ENCODE measurements at regions not wholly inside any gene's neighbourhood (a gene's known extent, or its start where the extent isn't known, plus 50 kb on each side); places are given as distances from the start of the nearest gene placed in this dataset.

GRCh38 chr3:95934181-95934580 lies 880.2 kb upstream of the EPHA6 start:
- DNase-seq (ENCODE audit: low spot score): no peak

GRCh38 chr3:95939235-95939809 lies 875.1 kb upstream of the EPHA6 start:
- no peak for DNase-seq (ENCODE audit: low spot score)

DNA sequence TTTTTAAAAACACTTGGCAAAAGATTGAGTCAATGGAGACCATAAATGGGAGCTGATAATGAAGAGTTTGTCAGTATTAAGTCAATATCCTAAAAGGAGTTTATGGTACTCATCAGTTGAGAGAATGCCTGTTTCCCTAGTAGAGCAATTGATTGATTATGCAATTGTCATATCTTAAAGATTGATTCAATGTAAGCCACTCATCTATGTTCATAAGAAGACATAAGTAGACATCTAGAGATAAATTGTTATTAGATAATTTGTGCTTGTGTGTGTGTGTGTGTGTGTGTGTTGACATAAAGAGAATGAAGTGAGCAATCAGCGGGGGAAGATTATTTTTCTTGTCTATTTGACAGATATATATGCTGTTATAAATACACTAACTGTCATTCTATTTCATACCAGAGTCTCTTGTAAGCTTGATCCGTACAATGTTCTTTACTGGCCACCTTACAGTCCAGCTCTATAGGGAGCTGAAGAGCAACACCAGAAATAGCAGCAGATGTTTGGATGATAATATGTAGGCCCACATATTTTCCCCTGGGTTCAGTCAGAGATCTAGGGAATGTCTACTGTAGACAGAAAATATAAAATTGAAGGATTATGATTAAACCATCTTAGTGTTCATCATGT lies 848.6 kb upstream of the EPHA6 start:
- DNase-seq (ENCODE audit: low spot score): no peak

DNA sequence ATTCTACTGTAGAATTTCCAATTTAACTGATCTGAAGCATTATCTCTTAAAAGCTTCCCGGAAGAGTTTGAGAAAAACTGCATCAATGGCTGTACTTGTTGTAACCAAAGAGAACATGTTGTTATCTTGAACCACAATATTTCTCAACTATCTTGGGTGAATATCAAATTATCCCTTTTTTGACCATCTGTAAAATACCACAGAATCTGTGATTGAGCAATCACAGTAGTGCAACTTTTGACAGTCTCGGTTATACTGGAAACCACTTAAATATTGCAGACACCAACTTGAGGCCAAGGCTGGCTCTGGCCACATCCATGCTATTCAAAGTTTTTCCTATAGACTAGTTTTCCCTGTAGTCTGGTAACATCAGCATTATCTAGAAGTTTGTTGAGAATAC lies 842.8 kb upstream of the EPHA6 start:
- no peak for DNase-seq (ENCODE audit: low spot score)

DNA sequence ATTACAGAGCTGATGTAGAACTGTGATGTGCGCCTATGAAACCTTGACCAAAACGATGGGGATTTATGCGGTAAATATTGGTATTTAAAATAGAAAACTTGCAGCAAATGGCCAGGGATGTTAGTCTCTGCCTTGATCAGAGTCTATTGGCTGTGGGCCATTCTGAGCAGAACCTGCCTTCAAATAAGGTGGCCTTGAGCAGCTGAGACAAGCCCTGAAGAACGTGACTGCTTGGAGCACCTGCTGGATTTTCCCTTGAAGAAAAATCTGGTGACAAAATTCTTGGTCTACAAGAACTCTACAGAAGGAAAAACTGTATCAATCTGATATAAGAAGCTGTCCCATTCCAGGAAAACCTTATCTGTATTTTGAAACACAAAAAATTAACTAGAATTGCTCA lies 820.1 kb upstream of the EPHA6 start:
- DNase-seq (ENCODE audit: low spot score): no peak

DNA sequence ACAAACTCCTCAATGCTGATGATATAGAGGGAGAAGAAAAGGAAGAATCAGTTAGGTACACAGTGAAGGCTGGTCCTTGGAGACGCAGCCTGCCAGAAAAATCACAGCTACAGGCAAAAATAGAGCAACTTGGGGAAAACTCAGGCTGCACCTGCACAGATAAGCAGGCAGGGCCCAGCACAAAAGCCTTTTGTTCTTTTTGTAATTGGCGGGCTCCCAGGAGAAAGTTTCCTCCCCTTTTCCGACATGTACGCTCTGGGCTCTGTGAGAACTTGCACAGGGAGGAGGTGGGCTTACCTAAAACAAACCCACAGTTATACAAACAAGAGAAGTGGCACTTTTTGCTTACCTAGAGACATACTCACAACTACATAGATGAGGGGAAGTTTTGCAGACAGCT lies 813.4 kb upstream of the EPHA6 start:
- no peak for DNase-seq (ENCODE audit: low spot score)

DNA sequence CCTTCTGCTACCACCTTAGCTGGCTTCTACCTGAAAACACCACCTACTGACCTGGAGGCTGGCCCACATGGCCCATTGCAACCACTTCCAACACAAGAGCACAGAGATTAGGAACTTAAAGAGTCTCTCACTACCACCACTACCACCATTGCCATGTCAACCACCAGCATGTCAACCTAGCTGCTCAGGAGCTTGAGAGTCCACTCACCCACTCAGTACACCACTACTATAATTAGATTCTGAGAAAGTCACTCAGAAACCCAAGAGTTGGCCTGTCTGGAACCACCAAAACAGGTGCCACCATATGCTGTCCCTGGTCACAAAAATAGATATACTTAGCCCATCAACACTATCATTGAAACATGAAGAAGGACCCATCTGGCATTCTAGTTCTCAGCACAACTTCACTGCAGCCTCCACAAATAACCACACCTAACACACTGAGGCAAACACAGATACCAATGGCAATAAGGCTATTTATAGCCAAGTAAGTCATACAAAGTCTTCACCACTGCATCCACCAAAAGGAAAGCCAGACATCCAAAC lies 806.7 kb upstream of the EPHA6 start:
- DNase-seq (ENCODE audit: low spot score): no peak

- no peak for DNase-seq (ENCODE audit: low spot score)
These were observed 801.5 kb upstream of the EPHA6 start for GRCh38 chr3:96012939-96013338.

GRCh38 chr3:96017556-96017955 lies 796.8 kb upstream of the EPHA6 start:
- no peak for DNase-seq (ENCODE audit: low spot score)

DNA sequence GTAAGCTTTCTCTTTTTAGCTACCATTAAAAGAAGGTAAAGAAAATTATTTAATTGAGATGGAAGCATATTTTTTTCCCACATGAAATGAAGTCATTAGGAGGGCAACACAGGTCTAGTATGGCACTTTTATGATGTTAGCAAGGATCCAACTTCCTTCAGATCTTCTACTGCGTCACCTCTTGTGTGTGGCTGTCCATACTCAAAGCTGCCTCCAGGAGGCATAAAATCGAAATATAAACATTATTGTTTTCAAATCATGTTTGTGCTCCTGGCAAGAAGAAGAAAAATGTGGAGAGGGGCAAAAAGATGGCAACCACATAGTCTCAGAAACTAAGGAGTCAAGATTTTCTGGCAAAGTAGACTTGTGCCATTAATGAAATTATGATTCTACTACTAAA lies 791.7 kb upstream of the EPHA6 start:
- DNase-seq (ENCODE audit: low spot score): no peak

GRCh38 chr3:96027718-96028117 lies 786.7 kb upstream of the EPHA6 start:
- no peak for DNase-seq (ENCODE audit: low spot score)

DNA sequence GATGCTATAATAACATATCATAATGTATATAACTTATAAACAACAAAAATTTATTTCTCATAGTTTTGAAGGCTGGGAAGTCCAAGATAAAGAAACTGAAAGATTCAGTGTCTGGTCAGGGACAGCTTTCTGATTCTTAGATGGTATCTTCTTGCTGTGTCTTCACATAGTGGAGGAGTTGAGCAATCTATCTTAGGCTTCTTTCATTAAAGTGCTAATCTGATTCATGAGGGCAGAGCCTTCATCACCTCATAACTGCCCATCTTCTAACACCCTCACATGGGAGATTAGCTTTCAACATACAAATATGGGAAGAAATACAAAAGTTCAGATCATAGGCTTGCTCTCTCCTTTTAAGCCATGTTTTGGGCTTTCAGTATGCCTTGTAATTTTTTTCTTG lies 774.8 kb upstream of the EPHA6 start:
- no peak for DNase-seq (ENCODE audit: low spot score)

DNA sequence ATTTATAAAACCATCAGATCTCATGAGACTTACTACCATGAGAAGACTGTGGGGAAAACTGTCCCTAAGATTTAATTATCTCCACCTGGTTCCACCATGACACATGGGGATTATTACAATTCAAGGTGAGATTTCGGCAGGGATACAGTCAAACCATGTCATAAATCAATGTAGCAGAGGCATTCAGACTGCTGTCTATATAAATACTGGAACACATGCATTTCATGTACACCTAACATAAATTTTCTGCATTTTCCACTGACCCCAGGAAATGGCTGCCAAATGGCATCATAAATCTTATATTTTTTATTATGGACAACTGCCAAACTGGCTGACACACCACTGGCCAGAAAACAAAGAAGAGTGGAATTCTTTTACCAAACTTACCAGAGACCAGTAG lies 755.1 kb upstream of the EPHA6 start:
- no peak for DNase-seq (ENCODE audit: low spot score)

DNA sequence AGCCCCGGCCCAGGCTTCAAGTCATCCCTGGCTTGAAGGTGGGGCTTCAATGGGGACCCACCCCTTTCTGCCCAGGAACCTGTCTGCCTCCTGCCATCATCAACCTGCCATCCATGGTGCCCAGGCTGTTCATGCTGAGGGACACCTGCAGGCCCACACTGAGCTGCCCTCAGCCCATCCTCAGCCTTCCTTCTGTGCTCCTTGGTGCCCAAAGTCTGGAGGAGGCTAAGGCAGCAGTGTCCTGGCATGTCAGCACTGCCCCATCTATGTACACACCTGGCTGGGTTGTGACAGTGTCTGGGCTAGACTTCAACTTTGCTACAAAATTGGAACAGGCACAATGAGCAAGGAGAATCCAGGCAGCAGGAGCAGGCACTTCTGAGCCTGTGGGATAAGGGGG lies 745.3 kb upstream of the EPHA6 start:
- DNase-seq (ENCODE audit: low spot score): no peak

DNA sequence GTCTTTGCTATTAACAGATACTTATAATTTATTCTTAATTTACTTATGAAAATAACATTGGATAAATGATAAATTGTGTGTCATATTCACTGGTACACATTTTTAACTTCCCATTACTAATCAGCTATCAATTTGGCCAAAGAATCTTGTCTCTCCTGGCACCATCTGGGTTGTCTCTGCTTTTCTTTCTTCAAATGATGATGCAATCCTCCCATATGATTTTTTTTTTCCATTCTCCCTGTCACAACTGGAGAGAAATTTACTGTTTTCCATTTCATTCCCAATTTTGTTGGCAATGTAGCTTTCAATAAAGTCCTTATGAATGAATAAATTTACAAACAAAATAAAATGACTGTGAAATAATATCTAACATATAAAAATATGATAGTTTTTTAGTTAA lies 743.7 kb upstream of the EPHA6 start:
- DNase-seq (ENCODE audit: low spot score): no peak

- no peak for DNase-seq (ENCODE audit: low spot score)
These were observed 743.3 kb upstream of the EPHA6 start for GRCh38 chr3:96071097-96071496.

DNA sequence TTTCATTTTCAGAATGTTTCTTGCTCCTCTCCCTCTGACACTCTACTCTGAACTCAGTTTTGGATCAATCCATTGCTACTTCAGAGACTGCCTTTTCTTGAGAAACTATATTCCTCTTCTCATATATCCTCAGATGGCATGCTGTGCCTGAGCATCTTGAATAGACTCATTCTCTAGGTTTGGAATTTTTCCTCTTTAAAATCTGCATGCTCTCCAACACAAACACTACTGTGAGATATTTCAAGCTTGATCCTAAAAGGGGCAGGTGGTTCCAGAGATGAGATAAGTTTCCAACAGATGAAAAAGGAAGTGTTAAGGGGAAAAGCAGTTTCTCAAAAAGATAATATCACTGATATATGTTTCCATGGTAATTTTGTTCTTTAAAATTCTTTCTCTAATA lies 742.2 kb upstream of the EPHA6 start:
- no peak for DNase-seq (ENCODE audit: low spot score)

- no peak for DNase-seq (ENCODE audit: low spot score)
These were observed 730.8 kb upstream of the EPHA6 start for GRCh38 chr3:96083610-96084009.

GRCh38 chr3:96086018-96086417 lies 728.4 kb upstream of the EPHA6 start:
- DNase-seq (ENCODE audit: low spot score): no peak

- DNase-seq (ENCODE audit: low spot score): no peak
These were observed 713.3 kb upstream of the EPHA6 start for GRCh38 chr3:96101006-96101560.

- DNase-seq (ENCODE audit: low spot score): no peak
These were observed 707.7 kb upstream of the EPHA6 start for GRCh38 chr3:96106701-96107100.
